GM19351 (cell line): ENCODE measurements at regions not wholly inside any gene's neighbourhood (a gene's known extent, or its start where the extent isn't known, plus 50 kb on each side); places are given as distances from the start of the nearest gene placed in this dataset.
"Not testable (repeated sequence)": the region's sequence is repeated elsewhere in the genome, so short reads cannot be mapped to it uniquely, and the experiment has no call there.

ENCODE experiments used
- ATAC-seq: cut with Tn5 transposase; IDR thresholded peaks from one replicate; pipeline ENCODE4 v1.9.1; 2021; ENCODE audit warnings: mild to moderate bottlenecking, moderate library complexity; ENCODE audit not compliant: unreplicated experiment

DNA sequence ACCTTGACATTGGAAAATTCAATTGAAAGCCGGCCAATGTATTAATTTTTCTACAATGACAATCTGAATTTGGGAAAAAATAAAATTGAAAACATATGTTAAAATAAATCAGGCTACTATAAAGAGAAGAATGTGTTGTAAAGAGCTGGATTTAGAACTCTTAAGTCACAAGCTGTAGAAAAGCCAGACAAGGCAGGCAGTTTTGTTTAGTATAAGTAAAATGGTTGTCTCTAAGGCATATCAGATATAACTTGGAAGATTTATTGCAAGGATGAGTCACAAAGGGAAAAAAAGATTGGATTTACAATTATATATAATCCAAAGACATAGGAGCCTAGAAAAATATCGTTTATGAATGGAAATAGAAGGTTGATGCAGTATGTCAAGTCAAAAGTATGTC is 549.1 kb upstream of the EPHA5 start:
- ATAC-seq = no peak

- no peak for ATAC-seq
Observed at GRCh38 chr4:66216252-66216651, 546.0 kb upstream of the EPHA5 start.

DNA sequence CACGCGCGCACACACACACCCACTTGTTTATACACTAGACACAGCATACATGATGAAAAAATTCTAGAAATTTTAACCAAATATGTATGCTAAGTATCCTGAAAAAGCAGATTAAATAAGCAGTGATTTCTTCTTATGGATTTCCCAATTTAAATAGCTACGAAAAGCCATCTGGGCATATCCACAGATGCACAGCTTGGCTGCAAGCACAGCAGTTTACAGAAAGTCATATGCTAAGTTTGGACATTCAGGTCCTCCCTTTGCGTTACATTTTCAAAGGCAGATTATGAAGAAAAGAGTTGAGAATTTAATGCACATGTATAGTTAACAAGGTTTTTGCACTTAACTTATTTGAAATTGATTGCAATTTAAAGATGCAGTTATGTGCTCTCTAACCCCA is 542.2 kb upstream of the EPHA5 start:
- no peak for ATAC-seq

- no peak for ATAC-seq
Observed at GRCh38 chr4:66204534-66205247, 534.4 kb upstream of the EPHA5 start.

DNA sequence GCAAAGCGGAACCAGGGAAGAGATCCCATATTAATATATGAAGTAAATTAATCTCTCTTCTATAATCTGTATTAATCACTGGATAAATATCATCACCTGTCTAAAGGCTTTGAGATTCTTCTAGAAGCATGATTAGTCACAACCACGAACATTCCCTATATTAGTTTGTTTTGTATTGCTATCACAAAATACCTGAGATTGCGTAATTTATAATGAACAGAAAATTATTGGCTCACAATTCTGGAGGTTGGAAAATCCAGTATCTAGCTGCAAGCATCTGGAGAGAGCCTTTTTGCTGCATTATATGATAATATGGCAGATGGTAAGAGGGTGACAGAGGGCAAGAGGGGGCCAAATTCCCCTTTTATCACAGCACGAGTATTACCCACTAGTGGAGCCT is 532.6 kb upstream of the EPHA5 start:
- no peak for ATAC-seq

- no peak for ATAC-seq
Observed at GRCh38 chr4:66197451-66197850, 527.2 kb upstream of the EPHA5 start.

GRCh38 chr4:66193487-66193886 is 523.2 kb upstream of the EPHA5 start:
- no peak for ATAC-seq

GRCh38 chr4:66187175-66187720 is 517.0 kb upstream of the EPHA5 start:
- no peak for ATAC-seq

GRCh38 chr4:66186095-66186494 is 515.8 kb upstream of the EPHA5 start:
- ATAC-seq = no peak

GRCh38 chr4:66182636-66183035 is 512.3 kb upstream of the EPHA5 start:
- ATAC-seq = no peak

GRCh38 chr4:66178906-66179305 is 508.6 kb upstream of the EPHA5 start:
- ATAC-seq = no peak

DNA sequence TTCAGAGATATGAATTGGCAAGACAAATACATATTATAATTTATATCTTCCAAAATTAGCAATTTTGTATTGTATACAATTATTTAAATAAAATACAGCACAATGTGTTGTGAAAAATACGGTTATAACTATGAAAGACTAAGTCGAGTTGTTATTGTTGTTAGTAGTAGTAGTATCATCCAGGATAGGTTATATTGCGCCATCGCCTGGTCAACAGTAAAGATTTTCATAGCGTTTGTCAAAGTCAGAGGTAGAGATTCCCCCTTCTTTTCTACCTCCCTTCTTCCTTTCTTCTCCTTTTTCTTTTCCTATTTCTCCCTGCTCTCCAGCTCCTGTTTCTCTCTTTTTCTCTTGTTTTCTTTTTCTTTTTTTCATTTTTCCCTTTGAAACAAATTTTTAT is 499.1 kb upstream of the EPHA5 start:
- no peak for ATAC-seq

DNA sequence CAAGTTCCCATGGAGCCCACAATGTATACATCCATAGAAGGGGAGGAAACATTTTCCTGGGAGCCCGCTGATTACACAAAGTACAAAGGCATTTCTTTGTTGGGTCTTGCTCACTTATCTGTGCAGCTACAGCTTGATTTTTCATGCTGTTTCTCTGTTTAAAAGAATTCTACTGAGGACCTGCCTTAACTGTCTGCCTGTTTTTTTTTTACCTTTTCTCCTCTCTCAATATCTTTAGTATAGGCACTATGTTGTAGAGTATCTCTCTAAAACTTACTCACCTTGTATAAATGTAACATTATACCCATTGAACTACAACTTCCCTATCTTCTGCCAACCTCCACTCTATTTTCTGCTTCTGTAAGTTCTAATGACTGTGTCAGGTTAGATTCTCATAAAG is 494.6 kb upstream of the EPHA5 start:
- ATAC-seq = no peak

- ATAC-seq = no peak
Observed at GRCh38 chr4:66160606-66161005, 490.3 kb upstream of the EPHA5 start.

GRCh38 chr4:66157594-66157993 is 487.3 kb upstream of the EPHA5 start:
- no peak for ATAC-seq

GRCh38 chr4:66130042-66130441 is 459.8 kb upstream of the EPHA5 start:
- no peak for ATAC-seq

DNA sequence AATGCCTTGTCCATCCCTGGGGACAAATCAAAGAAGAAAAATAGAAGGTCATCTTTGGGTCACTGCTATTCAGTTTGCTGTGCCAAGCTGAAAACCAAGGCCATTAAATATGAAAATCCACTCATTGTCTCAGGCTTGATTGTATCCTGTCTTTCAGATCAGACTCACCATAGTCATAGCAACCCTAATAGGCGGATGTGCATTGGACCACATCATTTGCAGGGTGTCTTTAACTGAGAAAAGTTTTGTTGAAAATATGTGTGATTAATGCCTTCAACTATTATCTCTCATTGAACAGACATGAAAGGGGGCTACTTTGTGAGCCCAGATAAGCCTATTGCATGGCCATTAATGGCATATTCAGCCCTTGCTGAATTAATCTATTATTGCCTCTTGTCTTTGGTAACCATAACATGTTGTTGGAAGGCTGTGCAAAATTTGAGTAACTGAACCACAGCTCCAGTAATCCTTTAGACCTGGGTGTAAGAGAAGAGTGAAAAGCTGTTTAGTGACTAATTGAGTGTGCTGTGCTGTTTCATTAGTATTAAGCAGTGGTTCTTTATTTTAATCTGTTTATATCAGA is 453.6 kb upstream of the EPHA5 start:
- ATAC-seq = no peak

- no peak for ATAC-seq
Observed at GRCh38 chr4:66123190-66123589, 452.9 kb upstream of the EPHA5 start.

DNA sequence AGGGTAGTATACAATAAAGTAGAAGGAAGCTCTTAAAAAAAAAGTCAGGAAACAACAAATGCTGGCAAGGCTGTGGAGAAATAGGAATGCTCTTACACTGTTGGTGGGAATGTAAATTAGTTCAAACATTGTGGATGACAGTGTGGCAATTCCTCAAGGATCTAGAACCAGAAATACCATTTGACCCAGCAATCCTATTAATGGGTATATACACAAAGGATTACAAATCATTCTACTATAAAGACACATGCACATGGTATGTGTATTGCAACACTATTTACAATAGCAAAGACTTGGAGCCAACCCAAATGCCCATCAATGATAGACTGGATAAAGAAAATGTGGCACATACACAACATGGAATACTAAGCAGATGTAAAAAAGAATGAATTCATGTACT is 444.9 kb upstream of the EPHA5 start:
- ATAC-seq = not testable (repeated sequence)

GRCh38 chr4:66108898-66109297 is 438.6 kb upstream of the EPHA5 start:
- no peak for ATAC-seq

- ATAC-seq = no peak
Observed at GRCh38 chr4:66097218-66097617, 426.9 kb upstream of the EPHA5 start.

DNA sequence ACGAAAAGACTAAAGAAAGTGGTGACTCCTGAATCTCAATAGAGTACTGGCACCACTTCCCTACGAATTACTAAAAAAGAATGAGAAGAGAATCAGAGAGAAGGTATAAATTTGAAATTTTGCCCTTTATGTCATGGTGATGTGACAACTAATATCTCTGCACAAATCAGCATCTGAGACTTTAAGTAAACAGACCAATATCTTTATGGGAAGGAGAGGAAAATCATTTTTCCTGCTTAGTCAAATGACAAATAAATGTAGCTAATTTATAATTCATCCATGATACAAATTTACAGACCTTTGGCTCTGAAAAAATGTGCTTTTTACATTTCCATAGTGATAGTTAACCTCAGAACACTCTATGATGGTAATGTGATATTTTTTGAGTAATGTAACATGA is 424.8 kb upstream of the EPHA5 start:
- ATAC-seq = no peak

GRCh38 chr4:66094070-66094469 is 423.8 kb upstream of the EPHA5 start:
- no peak for ATAC-seq
